ENCODE measurements at regions not wholly inside any gene's neighbourhood (a gene's known extent, or its start where the extent isn't known, plus 50 kb on each side); places are given as distances from the start of the nearest gene placed in this dataset.
"Not testable (repeated sequence)": the region's sequence is repeated elsewhere in the genome, so short reads cannot be mapped to it uniquely, and the experiment has no call there.

- not testable (repeated sequence) for TF ChIP-seq CTCF (optimal IDR thresholded peaks at IDR 0.05 in 1 of 3, IDR thresholded peaks at IDR 0.05 in 1 of 3, conservative IDR thresholded peaks at IDR 0.05 in 1 of 3; ENCODE audit: extremely low read depth in 1 of 3, insufficient read depth in 2 of 3, low read length in 3 of 3); EZH2 (IDR thresholded peaks at IDR 0.05; ENCODE audit: low read length)
These were observed 106.1 kb upstream of the EEF2KMT start for GRCh38 chr16:5203675-5204074.

Data from keratinocyte (primary cell).